H9 (cell line): ENCODE measurements at regions not wholly inside any gene's neighbourhood (a gene's known extent, or its start where the extent isn't known, plus 50 kb on each side); places are given as distances from the start of the nearest gene placed in this dataset.

ENCODE experiments used
- DNase-seq: peaks from one replicate; pipeline ENCODE4 v3.0.0-alpha.2; 2017
- H2AFZ ChIP-seq: one replicate; pipeline ENCODE4 v1.6.1; 2013; ENCODE audit warnings: mild to moderate bottlenecking, low read length, control low read depth, moderate library complexity
- H2AK5ac ChIP-seq: 2 replicates; pipeline ENCODE4 v1.6.1; 2013; ENCODE audit warnings: low read length, control low read depth, mixed read lengths; ENCODE audit not compliant: insufficient read length
- H2BK120ac ChIP-seq: one replicate; pipeline ENCODE4 v1.6.1; 2013; ENCODE audit warnings: low read depth, mild to moderate bottlenecking, low read length, control low read depth, inconsistent platforms; ENCODE audit not compliant: poor library complexity, severe bottlenecking
- H2BK12ac ChIP-seq: 2 replicates; pipeline ENCODE4 v1.6.1; 2013; ENCODE audit warnings: low read length, control low read depth, mixed read lengths, low read depth; ENCODE audit not compliant: insufficient read length
- H2BK15ac ChIP-seq: 2 replicates; pipeline ENCODE4 v1.6.1; 2013; ENCODE audit warnings: low read depth, low read length, control low read depth
- H2BK20ac ChIP-seq: one replicate; pipeline ENCODE4 v1.6.1; 2013; ENCODE audit warnings: low read depth, mild to moderate bottlenecking, low read length, control low read depth, inconsistent platforms; ENCODE audit not compliant: poor library complexity, severe bottlenecking
- H2BK5ac ChIP-seq: 2 replicates; pipeline ENCODE4 v1.6.1; 2013; ENCODE audit warnings: low read length, control low read depth, mixed read lengths; ENCODE audit not compliant: insufficient read length
- H3K14ac ChIP-seq: 2 replicates; pipeline ENCODE4 v1.6.1; 2013; ENCODE audit warnings: low read length, control low read depth; ENCODE audit not compliant: insufficient read depth
- H3K18ac ChIP-seq: 2 replicates; pipeline ENCODE4 v1.6.1; 2013; ENCODE audit warnings: low read depth, mild to moderate bottlenecking, mixed read lengths, low read length, control low read depth; ENCODE audit not compliant: insufficient read length
- H3K23ac ChIP-seq: 2 replicates; pipeline ENCODE4 v1.6.1; 2013; ENCODE audit warnings: low read length, control low read depth, mixed read lengths, low read depth; ENCODE audit not compliant: insufficient read length
- H3K23me2 ChIP-seq: 2 replicates; pipeline ENCODE4 v1.6.1; 2013; ENCODE audit warnings: low read depth, mild to moderate bottlenecking, mixed read lengths, low read length, control low read depth; ENCODE audit not compliant: insufficient read length, poor library complexity, severe bottlenecking
- H3K27ac ChIP-seq: 2 replicates; pipeline ENCODE4 v1.5.1; 2013; ENCODE audit warnings: low read length, control low read depth, mixed read lengths, low read depth; ENCODE audit not compliant: insufficient read length
- H3K27me3 ChIP-seq: 2 replicates; pipeline ENCODE4 v1.6.1; 2013; ENCODE audit warnings: low read length, control low read depth, inconsistent platforms; ENCODE audit not compliant: insufficient read depth
- H3K4ac ChIP-seq: 2 replicates; pipeline ENCODE4 v1.6.1; 2013; ENCODE audit warnings: low read depth, mild to moderate bottlenecking, control low read depth, inconsistent platforms, low read length, moderate library complexity
- H3K4me1 ChIP-seq: 2 replicates; pipeline ENCODE4 v1.6.1; 2013; ENCODE audit warnings: low read length, control low read depth, inconsistent platforms; ENCODE audit not compliant: insufficient read depth
- H3K4me2 ChIP-seq: 2 replicates; pipeline ENCODE4 v1.6.1; 2013; ENCODE audit warnings: low read length, control low read depth, mixed read lengths; ENCODE audit not compliant: insufficient read length, insufficient read depth
- H3K56ac ChIP-seq: 2 replicates; pipeline ENCODE4 v1.6.1; 2013; ENCODE audit warnings: low read depth, mild to moderate bottlenecking, mixed read lengths, low read length, control low read depth; ENCODE audit not compliant: insufficient read length
- H3K79me1 ChIP-seq: 2 replicates; pipeline ENCODE4 v1.6.1; 2013; ENCODE audit warnings: low read depth, mild to moderate bottlenecking, moderate library complexity, low read length, control low read depth, inconsistent platforms; ENCODE audit not compliant: insufficient read depth, poor library complexity, severe bottlenecking
- H3K79me2 ChIP-seq: 2 replicates; pipeline ENCODE4 v1.6.1; 2013; ENCODE audit warnings: low read length, control low read depth, inconsistent platforms; ENCODE audit not compliant: insufficient read depth
- H3K9ac ChIP-seq: 2 replicates; pipeline ENCODE4 v1.6.1; 2013; ENCODE audit warnings: low read length, control low read depth, mixed read lengths; ENCODE audit not compliant: insufficient read length; ENCODE audit errors: extremely low read depth
- H3K9me3 ChIP-seq: one replicate; pipeline ENCODE4 v1.6.1; 2013; ENCODE audit warnings: low read depth, low read length, inconsistent platforms; ENCODE audit not compliant: control insufficient read depth
- H3T11ph ChIP-seq: one replicate; pipeline ENCODE4 v1.6.1; 2013; ENCODE audit warnings: mild to moderate bottlenecking, low read length, control low read depth, inconsistent platforms
- H4K20me1 ChIP-seq: one replicate; pipeline ENCODE4 v1.6.1; 2013; ENCODE audit not compliant: control insufficient read depth, insufficient read length, insufficient read depth
- H4K5ac ChIP-seq: 2 replicates; pipeline ENCODE4 v1.6.1; 2013; ENCODE audit warnings: low read depth, mild to moderate bottlenecking, mixed read lengths, low read length, control low read depth; ENCODE audit not compliant: insufficient read length
- H4K8ac ChIP-seq: replicated peaks from 2 replicates; pipeline ENCODE4 v1.6.1; 2013; ENCODE audit warnings: low read length, control low read depth, mixed read lengths, low read depth; ENCODE audit not compliant: insufficient read length
- H4K91ac ChIP-seq: 2 replicates; pipeline ENCODE4 v1.6.1; 2013; ENCODE audit warnings: low read depth, mild to moderate bottlenecking, moderate library complexity, mixed read lengths, low read length, control low read depth; ENCODE audit not compliant: insufficient read length
- H3K27ac Mint-ChIP-seq, 3 experiments: 2 replicates in 2 of 3; 3 replicates in 1 of 3; pipeline ENCODE4 v1.8.0; 2020 to 2021; ENCODE audit warnings: mixed read lengths in 3 of 3, mild to moderate bottlenecking in 1 of 3, moderate library complexity in 1 of 3
- H3K27me3 Mint-ChIP-seq: 2 replicates; pipeline ENCODE4 v1.8.0; 2021; ENCODE audit warnings: low read depth, mild to moderate bottlenecking, moderate library complexity, mixed read lengths
- H3K36me3 Mint-ChIP-seq, 3 experiments: 2 replicates in 2 of 3; 3 replicates in 1 of 3; pipeline ENCODE4 v1.8.0; 2020 to 2021; ENCODE audit warnings: low read depth in 3 of 3, mixed read lengths in 3 of 3; ENCODE audit not compliant: insufficient read depth in 1 of 3
- H3K4me1 Mint-ChIP-seq, 2 experiments: 2 replicates each; pipeline ENCODE4 v1.8.0; 2020; ENCODE audit warnings: mixed read lengths in 2 of 2
- H3K4me3 Mint-ChIP-seq, 2 experiments: 2 replicates in 1 of 2; 3 replicates in 1 of 2; pipeline ENCODE4 v1.8.0; 2020 to 2021; ENCODE audit warnings: mild to moderate bottlenecking in 2 of 2, mixed read lengths in 2 of 2, moderate library complexity in 1 of 2
- H3K9me3 Mint-ChIP-seq, 2 experiments: 2 replicates in 1 of 2; 3 replicates in 1 of 2; pipeline ENCODE4 v1.8.0; 2020; ENCODE audit warnings: mild to moderate bottlenecking in 2 of 2, mixed read lengths in 2 of 2, moderate library complexity in 1 of 2
- CTCF ChIP-seq: fragments of 200-600 bp; sonication (generic); conservative IDR thresholded peaks from 3 replicates; pipeline ENCODE4 v1.8.0; 2021; ENCODE audit warnings: antibody characterized with exemption, mild to moderate bottlenecking
- WGBS: extraction: QIAGEN DNeasy Blood & Tissue Kit; methylation state at CpG from one replicate; pipeline ENCODE4 v1.1.7; 2013; ENCODE audit warnings: missing lambda C conversion rate, low lambda C conversion rate, mixed read lengths; ENCODE audit not compliant: insufficient read length; ENCODE audit errors: extremely low coverage; 5-methylcytosine and 5-hydroxymethylcytosine counted together

GRCh38 chr3:182143903-182144302 is 432.2 kb downstream of the SOX2 start:
- Histone ChIP-seq H3K4ac (no peak overlapping the region), H2BK20ac (no peak overlapping the region), H3K56ac (no peak overlapping the region), H2BK15ac (no peak overlapping the region), H2BK5ac (no peak overlapping the region), H4K20me1 (no peaks in the 10 kb centered on the region), H3K18ac (no peak overlapping the region), H3K79me2 (no peaks in the 10 kb centered on the region), H3K27ac (no peak overlapping the region), H3K4me1 (peaks cover 20% of the 10 kb centered on the region), H2AK5ac (no peak overlapping the region), H3K9ac (no peak overlapping the region), H3K27me3 (no peaks in the 10 kb centered on the region; the same call in 1 of the 2 replicates), H4K91ac (no peak overlapping the region), H3K23ac (no peak overlapping the region), H2BK120ac (no peak overlapping the region), H3K14ac (no peak overlapping the region), H3K4me2 (no peak overlapping the region), H2AFZ (no peak overlapping the region), H4K8ac (no peak overlapping the region), H3T11ph (no peak overlapping the region), H3K23me2 (no peaks in the 10 kb centered on the region), H4K5ac (no peak overlapping the region), H3K79me1 (no peaks in the 10 kb centered on the region), H2BK12ac (no peak overlapping the region), H3K9me3 (no peaks in the 10 kb centered on the region)
- Mint-ChIP-seq H3K9me3 (peaks cover 0 to 6% of the 10 kb centered on the region in 2 experiments; a peak in 2 of 5 replicates), H3K27ac (peak overlapping the region in 2 of 3 experiments; percentile 90 to 97; a peak in 3 of 7 replicates), H3K4me3 (no peak overlapping the region), H3K4me1 (peaks cover 59% of the 10 kb centered on the region in 2 experiments), H3K36me3 (peaks cover 0 to 5% (median 2%) of the 10 kb centered on the region in 3 experiments; a peak in 4 of 7 replicates), H3K27me3 (peaks cover 7% of the 10 kb centered on the region)
- no peak for DNase-seq
- WGBS: no CpG with 5 or more reads among the region's 2 CpGs
- no peak for TF ChIP-seq CTCF
